ENCODE measurements at regions not wholly inside any gene's neighbourhood (a gene's known extent, or its start where the extent isn't known, plus 50 kb on each side); places are given as distances from the start of the nearest gene placed in this dataset.

DNA sequence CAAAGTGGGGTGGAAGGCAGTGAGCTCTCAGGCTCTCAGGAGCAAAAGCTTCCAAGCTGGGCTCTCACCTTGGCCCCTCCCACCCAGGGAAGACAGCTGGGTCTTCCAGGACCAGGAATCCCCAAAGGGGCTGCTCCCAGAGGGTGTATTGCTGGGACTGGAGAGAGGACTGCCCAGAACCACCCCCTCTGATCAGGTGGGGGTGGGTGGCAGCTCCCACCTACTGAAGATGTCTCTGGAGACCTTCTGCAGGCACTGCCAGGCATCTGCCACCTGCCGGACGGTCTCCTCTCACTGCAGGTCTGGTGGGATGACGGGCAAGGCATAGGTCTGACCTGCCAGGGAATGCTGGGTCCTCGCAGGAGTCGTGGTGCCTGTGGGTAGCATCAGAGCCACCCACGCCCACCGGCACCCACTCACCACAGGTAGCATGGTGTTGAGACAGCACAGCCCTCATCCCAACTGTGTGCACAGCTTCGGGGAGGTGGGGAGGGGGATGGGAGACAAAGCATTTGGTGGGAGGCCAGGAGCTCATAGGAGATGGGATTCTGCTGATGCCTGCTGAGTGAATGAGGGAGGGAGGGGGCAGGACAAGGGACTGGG is 103.2 kb downstream of the SINHCAF start:
- TF ChIP-seq, protein P1, sequence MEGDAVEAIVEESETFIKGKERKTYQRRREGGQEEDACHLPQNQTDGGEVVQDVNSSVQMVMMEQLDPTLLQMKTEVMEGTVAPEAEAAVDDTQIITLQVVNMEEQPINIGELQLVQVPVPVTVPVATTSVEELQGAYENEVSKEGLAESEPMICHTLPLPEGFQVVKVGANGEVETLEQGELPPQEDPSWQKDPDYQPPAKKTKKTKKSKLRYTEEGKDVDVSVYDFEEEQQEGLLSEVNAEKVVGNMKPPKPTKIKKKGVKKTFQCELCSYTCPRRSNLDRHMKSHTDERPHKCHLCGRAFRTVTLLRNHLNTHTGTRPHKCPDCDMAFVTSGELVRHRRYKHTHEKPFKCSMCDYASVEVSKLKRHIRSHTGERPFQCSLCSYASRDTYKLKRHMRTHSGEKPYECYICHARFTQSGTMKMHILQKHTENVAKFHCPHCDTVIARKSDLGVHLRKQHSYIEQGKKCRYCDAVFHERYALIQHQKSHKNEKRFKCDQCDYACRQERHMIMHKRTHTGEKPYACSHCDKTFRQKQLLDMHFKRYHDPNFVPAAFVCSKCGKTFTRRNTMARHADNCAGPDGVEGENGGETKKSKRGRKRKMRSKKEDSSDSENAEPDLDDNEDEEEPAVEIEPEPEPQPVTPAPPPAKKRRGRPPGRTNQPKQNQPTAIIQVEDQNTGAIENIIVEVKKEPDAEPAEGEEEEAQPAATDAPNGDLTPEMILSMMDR (IDR thresholded peaks at IDR 0.05) = no peak
- TF ChIP-seq, protein P2, sequence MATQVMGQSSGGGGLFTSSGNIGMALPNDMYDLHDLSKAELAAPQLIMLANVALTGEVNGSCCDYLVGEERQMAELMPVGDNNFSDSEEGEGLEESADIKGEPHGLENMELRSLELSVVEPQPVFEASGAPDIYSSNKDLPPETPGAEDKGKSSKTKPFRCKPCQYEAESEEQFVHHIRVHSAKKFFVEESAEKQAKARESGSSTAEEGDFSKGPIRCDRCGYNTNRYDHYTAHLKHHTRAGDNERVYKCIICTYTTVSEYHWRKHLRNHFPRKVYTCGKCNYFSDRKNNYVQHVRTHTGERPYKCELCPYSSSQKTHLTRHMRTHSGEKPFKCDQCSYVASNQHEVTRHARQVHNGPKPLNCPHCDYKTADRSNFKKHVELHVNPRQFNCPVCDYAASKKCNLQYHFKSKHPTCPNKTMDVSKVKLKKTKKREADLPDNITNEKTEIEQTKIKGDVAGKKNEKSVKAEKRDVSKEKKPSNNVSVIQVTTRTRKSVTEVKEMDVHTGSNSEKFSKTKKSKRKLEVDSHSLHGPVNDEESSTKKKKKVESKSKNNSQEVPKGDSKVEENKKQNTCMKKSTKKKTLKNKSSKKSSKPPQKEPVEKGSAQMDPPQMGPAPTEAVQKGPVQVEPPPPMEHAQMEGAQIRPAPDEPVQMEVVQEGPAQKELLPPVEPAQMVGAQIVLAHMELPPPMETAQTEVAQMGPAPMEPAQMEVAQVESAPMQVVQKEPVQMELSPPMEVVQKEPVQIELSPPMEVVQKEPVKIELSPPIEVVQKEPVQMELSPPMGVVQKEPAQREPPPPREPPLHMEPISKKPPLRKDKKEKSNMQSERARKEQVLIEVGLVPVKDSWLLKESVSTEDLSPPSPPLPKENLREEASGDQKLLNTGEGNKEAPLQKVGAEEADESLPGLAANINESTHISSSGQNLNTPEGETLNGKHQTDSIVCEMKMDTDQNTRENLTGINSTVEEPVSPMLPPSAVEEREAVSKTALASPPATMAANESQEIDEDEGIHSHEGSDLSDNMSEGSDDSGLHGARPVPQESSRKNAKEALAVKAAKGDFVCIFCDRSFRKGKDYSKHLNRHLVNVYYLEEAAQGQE (IDR thresholded peaks at IDR 0.05; ENCODE audit: insufficient read depth in 1 of 2, low read depth in 2 of 2, low read length in 1 of 2) = no peak
- TF ChIP-seq SIN3A (IDR thresholded peaks at IDR 0.05; ENCODE audit: borderline replicate concordance, insufficient read depth, low read depth, low read length) (no peak), TCF7L2 (IDR thresholded peaks at IDR 0.05; ENCODE audit: low read depth, low read length) (no peak), POLR2AphosphoS5 (IDR thresholded peaks at IDR 0.05; ENCODE audit: low read depth, low read length) (no peak)
